ENCODE measurements at regions not wholly inside any gene's neighbourhood (a gene's known extent, or its start where the extent isn't known, plus 50 kb on each side); places are given as distances from the start of the nearest gene placed in this dataset.

DNA sequence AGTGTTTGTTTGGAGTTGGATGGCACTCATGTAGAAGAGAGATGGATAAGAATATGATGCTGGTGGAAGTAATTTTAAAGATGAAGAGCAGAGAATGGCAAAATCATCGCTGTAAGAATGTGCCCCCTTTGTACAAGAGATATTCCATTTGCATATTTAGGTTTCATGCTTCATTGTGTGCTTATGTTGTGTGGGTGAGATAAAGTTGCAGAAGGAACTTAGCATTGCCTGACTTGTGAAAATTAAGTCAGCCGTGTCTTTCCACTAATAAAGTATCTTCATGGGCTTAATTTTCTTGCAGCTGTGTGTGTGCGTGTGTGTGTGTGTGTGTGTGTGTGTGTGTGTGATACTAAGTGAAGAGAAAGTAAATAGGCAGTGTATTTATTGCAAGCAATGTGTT lies 381.9 kb downstream of the OTUD1 start:
- TF ChIP-seq EZH2 (IDR thresholded peaks at IDR 0.05; ENCODE audit: borderline replicate concordance, low read depth, low read length, severe bottlenecking): no peak
- TF ChIP-seq, protein P1, sequence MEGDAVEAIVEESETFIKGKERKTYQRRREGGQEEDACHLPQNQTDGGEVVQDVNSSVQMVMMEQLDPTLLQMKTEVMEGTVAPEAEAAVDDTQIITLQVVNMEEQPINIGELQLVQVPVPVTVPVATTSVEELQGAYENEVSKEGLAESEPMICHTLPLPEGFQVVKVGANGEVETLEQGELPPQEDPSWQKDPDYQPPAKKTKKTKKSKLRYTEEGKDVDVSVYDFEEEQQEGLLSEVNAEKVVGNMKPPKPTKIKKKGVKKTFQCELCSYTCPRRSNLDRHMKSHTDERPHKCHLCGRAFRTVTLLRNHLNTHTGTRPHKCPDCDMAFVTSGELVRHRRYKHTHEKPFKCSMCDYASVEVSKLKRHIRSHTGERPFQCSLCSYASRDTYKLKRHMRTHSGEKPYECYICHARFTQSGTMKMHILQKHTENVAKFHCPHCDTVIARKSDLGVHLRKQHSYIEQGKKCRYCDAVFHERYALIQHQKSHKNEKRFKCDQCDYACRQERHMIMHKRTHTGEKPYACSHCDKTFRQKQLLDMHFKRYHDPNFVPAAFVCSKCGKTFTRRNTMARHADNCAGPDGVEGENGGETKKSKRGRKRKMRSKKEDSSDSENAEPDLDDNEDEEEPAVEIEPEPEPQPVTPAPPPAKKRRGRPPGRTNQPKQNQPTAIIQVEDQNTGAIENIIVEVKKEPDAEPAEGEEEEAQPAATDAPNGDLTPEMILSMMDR (IDR thresholded peaks at IDR 0.05; ENCODE audit: borderline replicate concordance, extremely low read depth, low read length, poor library complexity, severe bottlenecking): no peak

Measured in DND-41 (cell line).